Left ventricle myocardium inferior (tissue), 1 donor: ENCODE measurements at regions not wholly inside any gene's neighbourhood (a gene's known extent, or its start where the extent isn't known, plus 50 kb on each side); places are given as distances from the start of the nearest gene placed in this dataset.
"Not testable (repeated sequence)": the region's sequence is repeated elsewhere in the genome, so short reads cannot be mapped to it uniquely, and the experiment has no call there.

Experiments
- DNase-seq: peaks from one replicate; pipeline ENCODE4 v3.0.0-alpha.2; 2020
- H3K27ac ChIP-seq: fragments of 200-600 bp; replicated peaks from 2 replicates; pipeline ENCODE4 v1.8.0; 2021
- H3K27me3 ChIP-seq: fragments of 200-600 bp; 2 replicates; pipeline ENCODE4 v1.8.0; 2021; ENCODE audit warnings: low read depth
- H3K36me3 ChIP-seq: fragments of 200-600 bp; 2 replicates; pipeline ENCODE4 v1.8.0; 2021
- H3K4me1 ChIP-seq: fragments of 200-600 bp; 2 replicates; pipeline ENCODE4 v1.8.0; 2021
- H3K4me3 ChIP-seq: fragments of 200-600 bp; 2 replicates; pipeline ENCODE4 v1.8.0; 2021; ENCODE audit warnings: mild to moderate bottlenecking, moderate library complexity
- H3K9me3 ChIP-seq: fragments of 200-600 bp; replicated peaks from 2 replicates; pipeline ENCODE4 v1.8.0; 2021
- CTCF ChIP-seq: fragments of 200-600 bp; IDR thresholded peaks from 2 replicates; pipeline ENCODE4 v1.8.0; 2021; ENCODE audit warnings: antibody characterized with exemption, mild to moderate bottlenecking, borderline replicate concordance
- intact Hi-C: fragments of 100-400 bp; cut with micrococcal nuclease; formaldehyde crosslinking; loops from one replicate; pipeline ENCODE4 v1.11.0; 2022
- donor health status: DM: no; HTN: yes; CAD: no; lungs with severe emphysema.

DNA sequence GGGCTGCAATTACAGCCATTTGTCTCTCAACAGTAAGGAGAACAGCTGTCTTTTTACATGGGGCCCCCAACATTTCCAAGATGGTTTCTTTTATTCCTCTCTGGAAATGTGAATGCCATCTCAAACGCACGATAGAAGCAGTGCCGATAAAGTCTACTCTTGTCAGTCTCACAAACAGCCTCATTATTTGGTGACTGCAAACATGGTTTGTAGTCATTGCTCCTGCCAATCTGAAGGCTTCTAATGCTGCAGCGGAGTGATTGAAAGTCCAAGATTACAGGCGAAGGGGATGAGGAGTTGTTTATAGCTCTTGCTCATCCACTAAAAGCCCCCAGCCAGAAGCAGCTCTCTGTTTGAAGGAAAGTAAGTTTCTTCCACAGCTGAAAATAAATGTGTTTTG lies 657.1 kb downstream of the CBLN4 start:
- intact Hi-C loops = loop anchor here (10.0 kb wide), 1 partner anchor 133 kb away; no protein-coding TSS in a partner anchor
- Histone ChIP-seq H3K36me3 (no peaks in the 10 kb centered on the region), H3K27ac (no peak overlapping the region), H3K27me3 (no peaks in the 10 kb centered on the region), H3K4me3 (no peak overlapping the region), H3K9me3 (no peaks in the 10 kb centered on the region), H3K4me1 (no peaks in the 10 kb centered on the region)
- TF ChIP-seq CTCF = no peak
- no peak for DNase-seq

- no peak overlapping the region for H3K27ac ChIP-seq
- H3K27me3 ChIP-seq = no peaks in the 10 kb centered on the region
- TF ChIP-seq CTCF = no peak
- H3K9me3 ChIP-seq = no peaks in the 10 kb centered on the region
- H3K4me1 ChIP-seq = no peaks in the 10 kb centered on the region
- intact Hi-C loops = loop anchor here (10.0 kb wide), 1 partner anchor 128 kb away; no protein-coding TSS in a partner anchor
- DNase-seq = no peak
- H3K36me3 ChIP-seq = no peaks in the 10 kb centered on the region
- no peak overlapping the region for H3K4me3 ChIP-seq
Measured at GRCh38 chr20:55342822-55343221, 662.5 kb downstream of the CBLN4 start.

DNA sequence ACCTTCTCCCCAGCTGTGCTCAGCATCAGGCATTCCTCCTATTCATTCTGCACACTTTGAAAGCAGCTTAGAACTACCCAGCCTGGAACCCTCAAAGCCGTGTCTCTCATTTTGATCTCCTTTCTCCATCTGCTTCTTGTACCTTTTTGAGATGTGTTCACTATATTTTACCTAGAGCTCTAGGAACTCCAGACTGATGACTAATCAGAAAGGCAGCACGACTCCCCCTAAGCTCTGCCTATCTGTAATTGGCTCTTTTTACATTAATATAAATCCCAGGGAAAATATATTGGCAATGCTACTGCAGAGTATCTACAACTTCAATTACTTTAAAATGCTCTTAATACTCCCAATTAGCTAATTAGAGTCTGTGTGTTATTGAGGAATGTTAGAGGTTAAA lies 671.5 kb downstream of the CBLN4 start:
- intact Hi-C loops = no loop called here
- no peaks in the 10 kb centered on the region for H3K9me3 ChIP-seq
- no peak for DNase-seq
- H3K36me3 ChIP-seq = no peaks in the 10 kb centered on the region
- no peak overlapping the region for H3K4me3 ChIP-seq
- no peak overlapping the region for H3K27ac ChIP-seq
- H3K4me1 ChIP-seq = no peaks in the 10 kb centered on the region
- H3K27me3 ChIP-seq = no peaks in the 10 kb centered on the region
- TF ChIP-seq CTCF = no peak

GRCh38 chr20:55329108-55329507 lies 676.2 kb downstream of the CBLN4 start:
- no peak for TF ChIP-seq CTCF
- no peak for DNase-seq
- H3K4me1 ChIP-seq = no peaks in the 10 kb centered on the region
- intact Hi-C loops = no loop called here
- no peaks in the 10 kb centered on the region for H3K9me3 ChIP-seq
- no peaks in the 10 kb centered on the region for H3K27me3 ChIP-seq
- no peak overlapping the region for H3K27ac ChIP-seq
- H3K4me3 ChIP-seq = no peak overlapping the region
- no peaks in the 10 kb centered on the region for H3K36me3 ChIP-seq

- Histone ChIP-seq H3K36me3 (no peaks in the 10 kb centered on the region), H3K27me3 (no peaks in the 10 kb centered on the region), H3K4me3 (no peak overlapping the region), H3K27ac (no peak overlapping the region), H3K9me3 (no peaks in the 10 kb centered on the region), H3K4me1 (no peaks in the 10 kb centered on the region)
- intact Hi-C loops = no loop called here
- no peak for DNase-seq
- no peak for TF ChIP-seq CTCF
Measured at GRCh38 chr20:55322745-55323144, 682.6 kb downstream of the CBLN4 start.

- Histone ChIP-seq H3K4me3 (no peak overlapping the region), H3K27me3 (no peaks in the 10 kb centered on the region), H3K36me3 (no peaks in the 10 kb centered on the region), H3K9me3 (peaks cover 9% of the 10 kb centered on the region), H3K27ac (no peak overlapping the region), H3K4me1 (no peaks in the 10 kb centered on the region)
- no peak for DNase-seq
- intact Hi-C loops = no loop called here
- TF ChIP-seq CTCF = no peak
Measured at GRCh38 chr20:55316753-55317152, 688.6 kb downstream of the CBLN4 start.

DNA sequence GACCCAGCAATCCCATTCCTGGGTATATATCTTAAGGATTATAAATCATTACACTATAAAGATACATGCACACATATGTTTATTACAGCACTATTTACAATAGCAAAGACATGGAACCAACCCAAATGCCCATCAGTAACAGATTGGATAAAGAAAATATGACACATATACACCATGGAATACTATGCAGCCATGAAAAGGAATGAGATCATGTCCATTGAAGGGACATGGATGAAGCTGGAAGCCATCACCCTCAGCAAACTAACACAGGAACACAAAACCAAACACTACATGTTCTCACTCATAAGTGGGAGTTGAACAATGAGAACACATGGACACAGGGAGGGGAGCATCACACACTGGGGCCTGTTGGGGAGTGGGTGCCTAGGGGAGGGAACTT lies 694.5 kb downstream of the CBLN4 start:
- H3K4me1 ChIP-seq, DNase-seq, H3K4me3 ChIP-seq, H3K27ac ChIP-seq, intact Hi-C loops, H3K36me3 ChIP-seq, H3K27me3 ChIP-seq: not testable (repeated sequence)
- peaks cover 34% of the 10 kb centered on the region for H3K9me3 ChIP-seq
